ENCODE measurements at regions not wholly inside any gene's neighbourhood (a gene's known extent, or its start where the extent isn't known, plus 50 kb on each side); places are given as distances from the start of the nearest gene placed in this dataset.

DNA sequence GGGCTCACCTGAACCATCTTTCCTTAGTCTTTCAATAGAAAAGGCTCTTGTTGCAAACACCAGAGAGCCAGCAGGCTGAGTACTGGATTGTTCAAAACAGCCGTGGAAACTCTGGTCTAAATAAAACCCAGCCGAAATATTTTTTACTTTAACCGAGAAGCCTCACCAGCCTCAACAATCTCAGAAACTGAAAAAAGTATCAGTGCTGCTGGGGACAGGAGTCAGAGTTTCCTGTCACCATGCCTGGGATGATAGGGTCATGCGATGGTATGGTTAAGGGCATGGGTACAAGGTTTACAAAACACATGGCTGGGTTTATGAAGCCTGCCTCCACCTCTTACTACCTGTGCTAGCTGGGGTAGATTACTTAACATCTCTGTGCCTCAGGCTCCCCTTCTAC is 55.3 kb upstream of the FZD7 start:
- Histone ChIP-seq H3K4me1 (replicated peaks in 1 of 2; ENCODE audit: control insufficient read depth in 2 of 2, insufficient read depth in 2 of 2, low read length in 2 of 2) (no peaks in the 10 kb centered on the region; a peak in 1 of 5 replicates), H3K79me2 (ENCODE audit: control insufficient read depth, insufficient read depth, low read length) (no peaks in the 10 kb centered on the region), H4K20me1 (replicated peaks; ENCODE audit: control insufficient read depth, insufficient read depth, low read length) (no peaks in the 10 kb centered on the region), H3K4me2 (ENCODE audit: insufficient read depth, low read length) (no peak overlapping the region), H3K36me3 (ENCODE audit: control insufficient read depth, insufficient read depth, low read length) (no peaks in the 10 kb centered on the region), H3K9me3 (replicated peaks; ENCODE audit: control insufficient read depth, insufficient read depth, low read depth, low read length) (no peaks in the 10 kb centered on the region), H2AFZ (ENCODE audit: low read depth, low read length) (no peak overlapping the region), H3K27me3 (ENCODE audit: control insufficient read depth in 2 of 2, insufficient read depth in 2 of 2, low read length in 2 of 2) (peaks cover 15 to 24% of the 10 kb centered on the region in 2 experiments), H3K9me1 (ENCODE audit: control insufficient read depth, insufficient read depth, low read length) (no peaks in the 10 kb centered on the region), H3K9ac (ENCODE audit: insufficient read depth in 1 of 2, low read depth in 2 of 2, low read length in 2 of 2) (no peak overlapping the region), H3K27ac (ENCODE audit: extremely low read depth, low read depth, low read length) (no peak overlapping the region), H3K4me3 (no peak overlapping the region)
- ChIA-PET POLR2A (no interaction called here), CTCF (ENCODE audit: low intra/inter-chr PET ratio) (no interaction called here)
- DNase-seq (ENCODE audit: extremely low read depth in 1 of 4, low spot score in 3 of 4) (no peak), FAIRE-seq (no peak), ATAC-seq (no peak)
- WGBS (ENCODE audit: insufficient coverage, low coverage, missing lambda C conversion rate), result 0% methylated on average over 4 of the region's 4 CpGs
- intact Hi-C loops (cut with micrococcal nuclease) (no loop called here), in situ Hi-C loops (cut with MboI) (no loop called here)
- TF ChIP-seq NCOR1 (IDR thresholded peaks at IDR 0.05) (no peak), ZNF717 (CRISPR knock-in tag; IDR thresholded peaks at IDR 0.05) (no peak), HNRNPL (IDR thresholded peaks at IDR 0.05; ENCODE audit: low read depth, low read length) (no peak), KDM5B (IDR thresholded peaks at IDR 0.05; ENCODE audit: insufficient replicate concordance, low read depth, low read length) (no peak), BDP1 (IDR thresholded peaks at IDR 0.05; ENCODE audit: insufficient read depth, insufficient read length) (no peak), PHF20 (IDR thresholded peaks at IDR 0.05; ENCODE audit: partially characterized antibody) (no peak), MNT (conservative IDR thresholded peaks at IDR 0.05) (no peak)
- no TSS peak for BruUV-seq (replicated peaks)

All from K562 (cell line).